H9 (cell line): ENCODE measurements at regions not wholly inside any gene's neighbourhood (a gene's known extent, or its start where the extent isn't known, plus 50 kb on each side); places are given as distances from the start of the nearest gene placed in this dataset.

Experiments
- DNase-seq: peaks from one replicate; pipeline ENCODE4 v3.0.0-alpha.2; 2017
- H2AFZ ChIP-seq: one replicate; pipeline ENCODE4 v1.6.1; 2013; ENCODE audit warnings: mild to moderate bottlenecking, low read length, control low read depth, moderate library complexity
- H2AK5ac ChIP-seq: 2 replicates; pipeline ENCODE4 v1.6.1; 2013; ENCODE audit warnings: low read length, control low read depth, mixed read lengths; ENCODE audit not compliant: insufficient read length
- H2BK120ac ChIP-seq: one replicate; pipeline ENCODE4 v1.6.1; 2013; ENCODE audit warnings: low read depth, mild to moderate bottlenecking, low read length, control low read depth, inconsistent platforms; ENCODE audit not compliant: poor library complexity, severe bottlenecking
- H2BK12ac ChIP-seq: 2 replicates; pipeline ENCODE4 v1.6.1; 2013; ENCODE audit warnings: low read length, control low read depth, mixed read lengths, low read depth; ENCODE audit not compliant: insufficient read length
- H2BK15ac ChIP-seq: 2 replicates; pipeline ENCODE4 v1.6.1; 2013; ENCODE audit warnings: low read depth, low read length, control low read depth
- H2BK20ac ChIP-seq: one replicate; pipeline ENCODE4 v1.6.1; 2013; ENCODE audit warnings: low read depth, mild to moderate bottlenecking, low read length, control low read depth, inconsistent platforms; ENCODE audit not compliant: poor library complexity, severe bottlenecking
- H2BK5ac ChIP-seq: 2 replicates; pipeline ENCODE4 v1.6.1; 2013; ENCODE audit warnings: low read length, control low read depth, mixed read lengths; ENCODE audit not compliant: insufficient read length
- H3K14ac ChIP-seq: 2 replicates; pipeline ENCODE4 v1.6.1; 2013; ENCODE audit warnings: low read length, control low read depth; ENCODE audit not compliant: insufficient read depth
- H3K18ac ChIP-seq: 2 replicates; pipeline ENCODE4 v1.6.1; 2013; ENCODE audit warnings: low read depth, mild to moderate bottlenecking, mixed read lengths, low read length, control low read depth; ENCODE audit not compliant: insufficient read length
- H3K23ac ChIP-seq: 2 replicates; pipeline ENCODE4 v1.6.1; 2013; ENCODE audit warnings: low read length, control low read depth, mixed read lengths, low read depth; ENCODE audit not compliant: insufficient read length
- H3K23me2 ChIP-seq: 2 replicates; pipeline ENCODE4 v1.6.1; 2013; ENCODE audit warnings: low read depth, mild to moderate bottlenecking, mixed read lengths, low read length, control low read depth; ENCODE audit not compliant: insufficient read length, poor library complexity, severe bottlenecking
- H3K27ac ChIP-seq: 2 replicates; pipeline ENCODE4 v1.5.1; 2013; ENCODE audit warnings: low read length, control low read depth, mixed read lengths, low read depth; ENCODE audit not compliant: insufficient read length
- H3K27me3 ChIP-seq: 2 replicates; pipeline ENCODE4 v1.6.1; 2013; ENCODE audit warnings: low read length, control low read depth, inconsistent platforms; ENCODE audit not compliant: insufficient read depth
- H3K4ac ChIP-seq: 2 replicates; pipeline ENCODE4 v1.6.1; 2013; ENCODE audit warnings: low read depth, mild to moderate bottlenecking, control low read depth, inconsistent platforms, low read length, moderate library complexity
- H3K4me1 ChIP-seq: 2 replicates; pipeline ENCODE4 v1.6.1; 2013; ENCODE audit warnings: low read length, control low read depth, inconsistent platforms; ENCODE audit not compliant: insufficient read depth
- H3K4me2 ChIP-seq: 2 replicates; pipeline ENCODE4 v1.6.1; 2013; ENCODE audit warnings: low read length, control low read depth, mixed read lengths; ENCODE audit not compliant: insufficient read length, insufficient read depth
- H3K56ac ChIP-seq: 2 replicates; pipeline ENCODE4 v1.6.1; 2013; ENCODE audit warnings: low read depth, mild to moderate bottlenecking, mixed read lengths, low read length, control low read depth; ENCODE audit not compliant: insufficient read length
- H3K79me1 ChIP-seq: 2 replicates; pipeline ENCODE4 v1.6.1; 2013; ENCODE audit warnings: low read depth, mild to moderate bottlenecking, moderate library complexity, low read length, control low read depth, inconsistent platforms; ENCODE audit not compliant: insufficient read depth, poor library complexity, severe bottlenecking
- H3K79me2 ChIP-seq: 2 replicates; pipeline ENCODE4 v1.6.1; 2013; ENCODE audit warnings: low read length, control low read depth, inconsistent platforms; ENCODE audit not compliant: insufficient read depth
- H3K9ac ChIP-seq: 2 replicates; pipeline ENCODE4 v1.6.1; 2013; ENCODE audit warnings: low read length, control low read depth, mixed read lengths; ENCODE audit not compliant: insufficient read length; ENCODE audit errors: extremely low read depth
- H3K9me3 ChIP-seq: one replicate; pipeline ENCODE4 v1.6.1; 2013; ENCODE audit warnings: low read depth, low read length, inconsistent platforms; ENCODE audit not compliant: control insufficient read depth
- H3T11ph ChIP-seq: one replicate; pipeline ENCODE4 v1.6.1; 2013; ENCODE audit warnings: mild to moderate bottlenecking, low read length, control low read depth, inconsistent platforms
- H4K20me1 ChIP-seq: one replicate; pipeline ENCODE4 v1.6.1; 2013; ENCODE audit not compliant: control insufficient read depth, insufficient read length, insufficient read depth
- H4K5ac ChIP-seq: 2 replicates; pipeline ENCODE4 v1.6.1; 2013; ENCODE audit warnings: low read depth, mild to moderate bottlenecking, mixed read lengths, low read length, control low read depth; ENCODE audit not compliant: insufficient read length
- H4K8ac ChIP-seq: replicated peaks from 2 replicates; pipeline ENCODE4 v1.6.1; 2013; ENCODE audit warnings: low read length, control low read depth, mixed read lengths, low read depth; ENCODE audit not compliant: insufficient read length
- H4K91ac ChIP-seq: 2 replicates; pipeline ENCODE4 v1.6.1; 2013; ENCODE audit warnings: low read depth, mild to moderate bottlenecking, moderate library complexity, mixed read lengths, low read length, control low read depth; ENCODE audit not compliant: insufficient read length
- H3K27ac Mint-ChIP-seq, 3 experiments: 2 replicates in 2 of 3; 3 replicates in 1 of 3; pipeline ENCODE4 v1.8.0; 2020 to 2021; ENCODE audit warnings: mixed read lengths in 3 of 3, mild to moderate bottlenecking in 1 of 3, moderate library complexity in 1 of 3
- H3K27me3 Mint-ChIP-seq: 2 replicates; pipeline ENCODE4 v1.8.0; 2021; ENCODE audit warnings: low read depth, mild to moderate bottlenecking, moderate library complexity, mixed read lengths
- H3K36me3 Mint-ChIP-seq, 3 experiments: 2 replicates in 2 of 3; 3 replicates in 1 of 3; pipeline ENCODE4 v1.8.0; 2020 to 2021; ENCODE audit warnings: low read depth in 3 of 3, mixed read lengths in 3 of 3; ENCODE audit not compliant: insufficient read depth in 1 of 3
- H3K4me1 Mint-ChIP-seq, 2 experiments: 2 replicates each; pipeline ENCODE4 v1.8.0; 2020; ENCODE audit warnings: mixed read lengths in 2 of 2
- H3K4me3 Mint-ChIP-seq, 2 experiments: 2 replicates in 1 of 2; 3 replicates in 1 of 2; pipeline ENCODE4 v1.8.0; 2020 to 2021; ENCODE audit warnings: mild to moderate bottlenecking in 2 of 2, mixed read lengths in 2 of 2, moderate library complexity in 1 of 2
- H3K9me3 Mint-ChIP-seq, 2 experiments: 2 replicates in 1 of 2; 3 replicates in 1 of 2; pipeline ENCODE4 v1.8.0; 2020; ENCODE audit warnings: mild to moderate bottlenecking in 2 of 2, mixed read lengths in 2 of 2, moderate library complexity in 1 of 2
- CTCF ChIP-seq: fragments of 200-600 bp; sonication (generic); conservative IDR thresholded peaks from 3 replicates; pipeline ENCODE4 v1.8.0; 2021; ENCODE audit warnings: antibody characterized with exemption, mild to moderate bottlenecking
- WGBS: extraction: QIAGEN DNeasy Blood & Tissue Kit; methylation state at CpG from one replicate; pipeline ENCODE4 v1.1.7; 2013; ENCODE audit warnings: missing lambda C conversion rate, low lambda C conversion rate, mixed read lengths; ENCODE audit not compliant: insufficient read length; ENCODE audit errors: extremely low coverage; 5-methylcytosine and 5-hydroxymethylcytosine counted together

GRCh38 chr4:27140486-27140885 is 279.8 kb downstream of the STIM2 start:
- Mint-ChIP-seq H3K27me3 (no peaks in the 10 kb centered on the region; the same call in 1 of the 2 replicates), H3K36me3 (peaks cover 6 to 35% (median 24%) of the 10 kb centered on the region in 3 experiments), H3K9me3 (peaks cover 21 to 31% of the 10 kb centered on the region in 2 experiments), H3K27ac (no peak overlapping the region), H3K4me1 (peaks cover 11 to 13% of the 10 kb centered on the region in 2 experiments), H3K4me3 (no peak overlapping the region)
- H2BK20ac ChIP-seq, result no peak overlapping the region
- H3K27ac ChIP-seq, result no peak overlapping the region
- H3K23ac ChIP-seq, result no peak overlapping the region
- no peak overlapping the region for H2AK5ac ChIP-seq
- H2BK5ac ChIP-seq, result no peak overlapping the region
- no peaks in the 10 kb centered on the region for H3K79me1 ChIP-seq
- no peak overlapping the region for H3K18ac ChIP-seq
- no peak for DNase-seq
- H2BK120ac ChIP-seq, result no peak overlapping the region
- no peaks in the 10 kb centered on the region for H3K79me2 ChIP-seq
- H4K8ac ChIP-seq, result no peak overlapping the region
- H3K9ac ChIP-seq, result no peak overlapping the region
- H3K4ac ChIP-seq, result no peak overlapping the region
- H2AFZ ChIP-seq, result no peak overlapping the region
- no peak overlapping the region for H3K4me2 ChIP-seq
- H4K20me1 ChIP-seq, result no peaks in the 10 kb centered on the region
- no CpG with 5 or more reads among the region's 4 CpGs for WGBS
- no peak overlapping the region for H4K91ac ChIP-seq
- no peak overlapping the region for H3T11ph ChIP-seq
- no peaks in the 10 kb centered on the region for H3K9me3 ChIP-seq
- H4K5ac ChIP-seq, result no peak overlapping the region
- H3K23me2 ChIP-seq, result no peaks in the 10 kb centered on the region
- TF ChIP-seq CTCF, result no peak
- no peak overlapping the region for H2BK15ac ChIP-seq
- no peak overlapping the region for H2BK12ac ChIP-seq
- no peaks in the 10 kb centered on the region for H3K27me3 ChIP-seq
- H3K56ac ChIP-seq, result no peak overlapping the region
- no peak overlapping the region for H3K14ac ChIP-seq
- H3K4me1 ChIP-seq, result peaks cover 6% of the 10 kb centered on the region
